ENCODE measurements at regions not wholly inside any gene's neighbourhood (a gene's known extent, or its start where the extent isn't known, plus 50 kb on each side); places are given as distances from the start of the nearest gene placed in this dataset.

DNA sequence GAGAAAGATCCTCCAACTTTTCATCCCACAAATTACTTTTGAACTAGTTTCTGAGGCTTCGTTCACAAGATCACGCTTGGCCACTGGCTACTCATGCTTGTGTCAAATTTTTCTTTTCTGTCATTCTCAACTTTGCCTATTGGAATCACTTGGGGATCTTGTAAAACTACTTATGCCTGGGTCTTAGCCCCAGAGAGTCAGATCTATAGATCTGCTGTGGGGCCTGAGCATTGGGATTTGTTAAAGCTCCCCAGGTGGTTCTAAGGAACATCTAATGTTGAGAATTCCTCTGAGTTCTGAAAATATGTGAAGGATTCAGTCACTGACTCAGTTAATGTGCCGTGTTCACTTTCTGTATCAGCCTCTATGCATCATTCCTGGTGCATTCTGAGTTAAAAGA is 71.7 kb upstream of the VGLL3 start:
- no peaks in the 10 kb centered on the region for H3K4me1 ChIP-seq
- 85 to 93% (median 89%) methylated on average over 3 of the region's 3 CpGs for WGBS, 3 donors
- no peak overlapping the region for H3K4me3 ChIP-seq
- H3K27ac ChIP-seq = no peak overlapping the region
- intact Hi-C loops (cut with DNase I) = no loop called here
- TF ChIP-seq, protein P1, sequence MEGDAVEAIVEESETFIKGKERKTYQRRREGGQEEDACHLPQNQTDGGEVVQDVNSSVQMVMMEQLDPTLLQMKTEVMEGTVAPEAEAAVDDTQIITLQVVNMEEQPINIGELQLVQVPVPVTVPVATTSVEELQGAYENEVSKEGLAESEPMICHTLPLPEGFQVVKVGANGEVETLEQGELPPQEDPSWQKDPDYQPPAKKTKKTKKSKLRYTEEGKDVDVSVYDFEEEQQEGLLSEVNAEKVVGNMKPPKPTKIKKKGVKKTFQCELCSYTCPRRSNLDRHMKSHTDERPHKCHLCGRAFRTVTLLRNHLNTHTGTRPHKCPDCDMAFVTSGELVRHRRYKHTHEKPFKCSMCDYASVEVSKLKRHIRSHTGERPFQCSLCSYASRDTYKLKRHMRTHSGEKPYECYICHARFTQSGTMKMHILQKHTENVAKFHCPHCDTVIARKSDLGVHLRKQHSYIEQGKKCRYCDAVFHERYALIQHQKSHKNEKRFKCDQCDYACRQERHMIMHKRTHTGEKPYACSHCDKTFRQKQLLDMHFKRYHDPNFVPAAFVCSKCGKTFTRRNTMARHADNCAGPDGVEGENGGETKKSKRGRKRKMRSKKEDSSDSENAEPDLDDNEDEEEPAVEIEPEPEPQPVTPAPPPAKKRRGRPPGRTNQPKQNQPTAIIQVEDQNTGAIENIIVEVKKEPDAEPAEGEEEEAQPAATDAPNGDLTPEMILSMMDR (IDR thresholded peaks at IDR 0.05) = no peak
- H3K9me3 ChIP-seq = no peaks in the 10 kb centered on the region
- H3K27me3 ChIP-seq (ENCODE audit: insufficient read depth in 3 of 3, low read length in 2 of 3) = no peaks in the 10 kb centered on the region
- ATAC-seq (no peak), DNase-seq (no peak)
- H3K36me3 ChIP-seq (ENCODE audit: insufficient read depth in 1 of 2, low read depth in 1 of 2) = no peaks in the 10 kb centered on the region

DNA sequence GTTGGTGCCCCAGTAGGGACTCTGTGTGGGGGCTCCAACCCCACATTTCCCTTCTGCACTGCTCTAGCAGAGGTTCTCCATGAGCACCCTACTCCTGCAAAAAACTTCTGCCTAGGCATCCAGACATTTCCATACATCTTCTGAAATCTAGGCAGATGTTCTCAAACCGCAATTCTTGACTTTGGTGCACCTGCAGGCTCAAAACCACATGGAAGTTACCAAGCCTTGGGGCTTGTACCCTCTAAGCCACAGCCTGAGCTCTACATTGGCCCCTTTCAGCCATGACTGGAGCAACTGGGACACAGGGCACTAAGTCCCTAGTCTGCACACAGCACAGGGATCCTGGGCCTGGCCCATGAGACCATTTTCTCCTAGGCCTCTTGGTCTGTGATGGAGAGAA is 66.5 kb upstream of the VGLL3 start:
- DNase-seq (no peak), ATAC-seq (no peak)
- Histone ChIP-seq H3K4me1 (no peaks in the 10 kb centered on the region), H3K4me3 (no peak overlapping the region), H3K9me3 (no peaks in the 10 kb centered on the region), H3K36me3 (ENCODE audit: insufficient read depth in 1 of 2, low read depth in 1 of 2) (no peaks in the 10 kb centered on the region), H3K27me3 (ENCODE audit: insufficient read depth in 3 of 3, low read length in 2 of 3) (no peaks in the 10 kb centered on the region), H3K27ac (no peak overlapping the region)
- TF ChIP-seq, protein P1 (IDR thresholded peaks at IDR 0.05) = no peak
- intact Hi-C loops (cut with DNase I) = no loop called here
- 87 to 100% (median 91%) methylated on average over 1 of the region's 1 CpG for WGBS, 3 donors

DNA sequence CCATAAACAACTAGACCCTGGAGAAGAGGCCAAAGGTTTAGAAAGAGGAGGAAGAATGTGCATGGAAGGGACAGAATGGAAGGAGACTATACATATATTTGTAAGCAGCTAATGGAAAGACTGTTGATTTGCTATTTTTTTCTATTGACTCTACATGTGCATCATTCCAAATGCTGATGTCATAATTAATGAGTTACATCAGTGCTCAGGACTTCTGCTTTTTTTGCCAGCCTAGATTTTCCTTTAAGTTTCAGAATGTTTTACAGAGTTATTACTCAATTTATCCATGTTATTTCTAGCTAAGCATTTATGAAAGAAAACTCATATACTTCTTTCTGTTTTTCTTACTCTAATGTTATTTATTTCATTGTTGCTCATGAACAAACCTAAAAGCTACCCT is 62.6 kb upstream of the VGLL3 start:
- Histone ChIP-seq H3K4me3 (no peak overlapping the region), H3K9me3 (no peaks in the 10 kb centered on the region), H3K4me1 (no peaks in the 10 kb centered on the region), H3K27me3 (ENCODE audit: insufficient read depth in 3 of 3, low read length in 2 of 3) (no peaks in the 10 kb centered on the region), H3K36me3 (ENCODE audit: insufficient read depth in 1 of 2, low read depth in 1 of 2) (no peaks in the 10 kb centered on the region), H3K27ac (no peak overlapping the region)
- ATAC-seq (no peak), DNase-seq (no peak)
- intact Hi-C loops (cut with DNase I) = no loop called here
- TF ChIP-seq, protein P1 (IDR thresholded peaks at IDR 0.05) = no peak

DNA sequence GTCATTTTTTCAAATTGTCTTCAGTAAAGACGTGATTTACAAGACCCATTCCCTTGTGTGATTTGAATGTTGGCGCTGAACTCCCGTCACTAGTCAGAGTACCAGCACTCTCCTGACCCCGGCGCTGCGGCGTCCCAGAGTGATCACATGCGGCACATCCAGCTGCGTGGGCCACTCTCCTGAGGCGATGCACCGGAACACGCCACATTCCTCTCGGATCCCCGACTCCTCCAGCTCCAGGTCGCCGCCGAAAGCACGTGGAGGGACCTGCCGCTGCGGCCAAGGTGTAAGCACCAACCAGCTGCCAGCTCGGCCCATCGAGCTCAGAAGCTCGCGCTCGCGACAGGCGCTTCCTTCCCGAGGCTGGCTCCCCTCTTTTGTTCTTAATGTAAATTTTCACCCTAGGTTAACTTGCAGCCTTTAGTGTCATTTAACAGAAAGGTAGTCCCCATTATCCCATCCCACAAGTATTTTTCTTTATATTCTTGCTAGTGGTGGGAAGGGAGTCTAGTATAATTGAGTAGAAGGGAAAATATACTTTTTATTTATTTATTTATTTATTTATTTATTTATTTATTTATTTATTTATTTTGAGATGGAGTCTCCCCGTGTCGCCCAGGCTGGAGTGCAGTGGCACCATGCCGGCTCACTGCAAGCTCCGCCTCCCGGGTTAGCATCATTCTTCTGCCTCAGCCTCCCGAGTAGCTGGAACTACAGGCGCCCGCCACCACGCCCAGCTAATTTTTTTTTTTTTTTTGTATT is 61.7 kb upstream of the VGLL3 start:
- DNase-seq (peak; percentile 11 to 47), ATAC-seq (no peak)
- TF ChIP-seq, protein P1 (IDR thresholded peaks at IDR 0.05) = no peak
- H3K4me3 ChIP-seq = no peak overlapping the region
- H3K36me3 ChIP-seq (ENCODE audit: insufficient read depth in 1 of 2, low read depth in 1 of 2) = no peaks in the 10 kb centered on the region
- intact Hi-C loops (cut with DNase I) = no loop called here
- no peaks in the 10 kb centered on the region for H3K9me3 ChIP-seq
- H3K4me1 ChIP-seq = no peaks in the 10 kb centered on the region
- 71 to 81% (median 80%) methylated on average over 37 of the region's 37 CpGs for WGBS, 3 donors
- H3K27me3 ChIP-seq (ENCODE audit: insufficient read depth in 3 of 3, low read length in 2 of 3) = no peaks in the 10 kb centered on the region
- H3K27ac ChIP-seq = no peak overlapping the region

DNA sequence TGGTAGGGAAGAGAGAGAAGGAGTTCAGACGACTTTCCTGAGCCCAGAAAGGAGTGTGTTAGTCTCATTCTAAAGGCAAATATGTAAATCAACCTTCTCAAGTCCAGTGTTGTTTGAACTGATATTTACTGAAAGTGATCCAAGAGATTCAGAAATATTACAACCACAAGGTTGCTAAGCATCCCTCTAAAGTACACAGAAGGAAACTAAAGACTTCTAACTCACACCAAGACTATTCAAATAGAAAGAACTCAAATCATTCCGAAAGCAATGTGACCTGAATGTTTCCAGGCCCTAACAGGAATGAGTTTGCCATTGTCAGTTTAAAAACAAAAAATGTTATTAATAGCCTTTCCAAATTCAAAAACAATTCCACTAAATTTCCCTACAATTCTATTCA is 56.9 kb upstream of the VGLL3 start:
- Histone ChIP-seq H3K36me3 (ENCODE audit: insufficient read depth in 1 of 2, low read depth in 1 of 2) (no peaks in the 10 kb centered on the region), H3K4me1 (no peaks in the 10 kb centered on the region), H3K27ac (no peak overlapping the region), H3K9me3 (no peaks in the 10 kb centered on the region), H3K27me3 (ENCODE audit: insufficient read depth in 3 of 3, low read length in 2 of 3) (no peaks in the 10 kb centered on the region), H3K4me3 (no peak overlapping the region)
- DNase-seq = no peak
- 75 to 82% (median 80%) methylated on average over 2 of the region's 2 CpGs for WGBS, 3 donors
- TF ChIP-seq, protein P1 (IDR thresholded peaks at IDR 0.05) = no peak
- no peak for ATAC-seq
- intact Hi-C loops (cut with DNase I) = no loop called here

Measured in psoas muscle (tissue), 7 donors.